GM13976 (cell line): ENCODE measurements at regions not wholly inside any gene's neighbourhood (a gene's known extent, or its start where the extent isn't known, plus 50 kb on each side); places are given as distances from the start of the nearest gene placed in this dataset.

Experiments
- DNase-seq: peaks from one replicate; pipeline ENCODE4 v3.0.0; 2012; ENCODE audit warnings: low spot score
- in situ Hi-C: fragments of 300-500 bp; cut with MboI; formaldehyde crosslinking; loops from one replicate; pipeline ENCODE4 v1.12.0; 2022; ENCODE audit warnings: low sequenced_read_pairs, mixed read lengths, inconsistent platforms; ENCODE audit not compliant: unreplicated experiment
- TF ChIP-seq, protein P1 (sequence below): IDR thresholded peaks from 2 replicates; pipeline ENCODE4 v1.5.1; 2012; ENCODE audit warnings: borderline replicate concordance, mild to moderate bottlenecking; ENCODE audit not compliant: insufficient read depth; ENCODE audit errors: extremely low read depth, missing control alignments, control extremely low read depth

GRCh38 chr7:155138204-155138603, 68.1 kb downstream of the HTR5A start:
- no peak for DNase-seq

DNA sequence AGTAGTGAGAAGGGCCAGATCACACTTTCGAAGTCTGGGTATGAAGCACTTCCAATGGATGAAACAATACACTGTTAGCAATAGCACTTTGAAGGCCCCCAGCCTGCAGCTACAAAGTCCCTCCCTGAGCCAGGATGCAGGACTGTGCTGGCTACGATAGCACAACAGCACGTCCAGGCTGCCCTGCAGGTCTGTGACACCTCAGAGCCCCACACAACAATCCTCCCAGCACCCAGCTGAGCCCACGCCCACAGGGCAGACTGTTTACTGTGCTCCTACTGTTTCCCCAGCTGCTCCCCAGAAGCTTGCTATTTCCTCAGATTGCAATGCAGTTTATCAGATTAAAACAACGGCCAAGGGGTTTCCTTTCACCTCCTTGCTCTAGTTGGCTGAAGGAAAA, 71.4 kb downstream of the HTR5A start:
- no peak for DNase-seq
- in situ Hi-C loops: no loop called here

More at GRCh38 chr7:155138204-155138603, 68.1 kb downstream of the HTR5A start:
- TF ChIP-seq, protein P1, sequence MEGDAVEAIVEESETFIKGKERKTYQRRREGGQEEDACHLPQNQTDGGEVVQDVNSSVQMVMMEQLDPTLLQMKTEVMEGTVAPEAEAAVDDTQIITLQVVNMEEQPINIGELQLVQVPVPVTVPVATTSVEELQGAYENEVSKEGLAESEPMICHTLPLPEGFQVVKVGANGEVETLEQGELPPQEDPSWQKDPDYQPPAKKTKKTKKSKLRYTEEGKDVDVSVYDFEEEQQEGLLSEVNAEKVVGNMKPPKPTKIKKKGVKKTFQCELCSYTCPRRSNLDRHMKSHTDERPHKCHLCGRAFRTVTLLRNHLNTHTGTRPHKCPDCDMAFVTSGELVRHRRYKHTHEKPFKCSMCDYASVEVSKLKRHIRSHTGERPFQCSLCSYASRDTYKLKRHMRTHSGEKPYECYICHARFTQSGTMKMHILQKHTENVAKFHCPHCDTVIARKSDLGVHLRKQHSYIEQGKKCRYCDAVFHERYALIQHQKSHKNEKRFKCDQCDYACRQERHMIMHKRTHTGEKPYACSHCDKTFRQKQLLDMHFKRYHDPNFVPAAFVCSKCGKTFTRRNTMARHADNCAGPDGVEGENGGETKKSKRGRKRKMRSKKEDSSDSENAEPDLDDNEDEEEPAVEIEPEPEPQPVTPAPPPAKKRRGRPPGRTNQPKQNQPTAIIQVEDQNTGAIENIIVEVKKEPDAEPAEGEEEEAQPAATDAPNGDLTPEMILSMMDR: no peak
- in situ Hi-C loops: no loop called here

GRCh38 chr7:155143381-155143780, 73.3 kb downstream of the HTR5A start:
- in situ Hi-C loops: no loop called here
- TF ChIP-seq, protein P1: no peak
- DNase-seq: no peak

More for the DNA sequence above, 71.4 kb downstream of the HTR5A start:
- TF ChIP-seq, protein P1: no peak

DNA sequence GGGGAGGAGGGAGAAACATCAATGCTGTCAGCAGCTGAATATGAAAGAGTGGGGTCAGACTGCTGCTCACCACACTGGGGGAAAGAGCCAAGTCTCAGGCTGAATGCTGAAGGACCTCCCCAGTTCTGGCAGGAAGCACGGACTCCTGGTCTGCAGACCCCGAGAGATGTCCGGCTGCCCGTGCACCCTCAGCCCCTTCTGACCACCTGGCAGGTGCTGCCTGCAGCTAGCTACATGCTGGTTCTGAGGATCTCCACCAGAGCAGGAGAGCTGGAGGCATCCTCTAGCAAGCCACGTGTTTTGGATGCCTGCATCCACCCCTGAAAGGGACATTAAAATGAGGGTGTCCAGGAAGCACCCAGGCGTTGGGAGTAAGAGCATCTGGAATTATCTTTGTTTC, 74.2 kb downstream of the HTR5A start:
- DNase-seq: no peak
- TF ChIP-seq, protein P1: no peak
- in situ Hi-C loops: no loop called here

DNA sequence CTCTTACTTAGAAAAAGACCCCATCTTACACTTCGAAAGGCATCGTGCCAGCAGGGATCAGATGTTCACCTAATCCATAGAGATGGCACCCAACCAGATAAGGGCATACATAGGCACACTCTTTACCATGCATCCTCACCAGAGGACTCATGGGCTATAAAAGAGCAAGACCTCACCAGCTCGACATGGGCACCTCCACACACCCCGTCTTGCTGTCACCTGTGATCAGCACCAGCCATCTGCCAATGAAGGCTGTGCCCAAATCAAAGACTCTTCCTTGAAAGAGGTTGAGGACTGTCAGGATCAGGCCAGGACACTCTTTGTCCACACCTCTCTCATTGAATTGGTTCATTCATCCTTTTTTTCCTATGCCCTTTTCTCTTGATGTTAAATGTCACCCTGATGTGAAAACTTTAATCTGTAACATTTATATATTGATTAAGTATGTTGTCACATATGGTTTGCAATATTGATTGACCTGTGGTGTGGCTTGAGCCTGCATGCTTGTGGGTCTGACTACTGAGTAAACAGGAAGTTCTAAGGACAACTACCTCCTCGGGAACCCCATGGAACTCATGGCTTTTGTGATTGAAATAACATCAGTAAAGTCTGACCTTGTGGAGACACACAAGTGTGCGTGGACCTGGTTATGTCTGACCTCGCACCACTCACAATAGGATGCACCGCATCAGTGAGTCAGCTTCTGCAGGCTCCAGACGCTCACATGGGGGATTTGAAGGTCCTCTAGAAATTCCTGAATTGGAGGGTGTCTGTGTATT, 75.5 kb downstream of the HTR5A start:
- DNase-seq: no peak
- in situ Hi-C loops: no loop called here
- TF ChIP-seq, protein P1: no peak

DNA sequence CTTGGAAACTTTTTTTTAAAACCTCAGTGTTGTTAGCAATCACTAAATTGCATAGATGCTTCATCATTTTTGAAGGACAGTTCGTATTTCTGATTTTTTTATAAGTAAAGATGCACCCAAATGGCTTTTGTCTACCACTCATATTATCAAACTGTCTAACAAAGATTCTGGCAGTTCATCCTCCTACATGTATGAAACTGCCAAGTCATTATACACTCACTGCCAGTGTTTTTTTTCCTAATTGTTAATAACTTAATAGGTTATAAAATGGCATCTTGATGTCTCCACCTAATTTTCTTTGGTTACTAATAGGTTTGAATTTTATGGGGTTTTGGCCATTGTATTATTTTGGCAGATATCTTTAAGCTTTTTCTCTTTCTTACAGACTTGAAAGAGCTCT, 77.0 kb downstream of the HTR5A start:
- DNase-seq: no peak
- in situ Hi-C loops: no loop called here
- TF ChIP-seq, protein P1: no peak

DNA sequence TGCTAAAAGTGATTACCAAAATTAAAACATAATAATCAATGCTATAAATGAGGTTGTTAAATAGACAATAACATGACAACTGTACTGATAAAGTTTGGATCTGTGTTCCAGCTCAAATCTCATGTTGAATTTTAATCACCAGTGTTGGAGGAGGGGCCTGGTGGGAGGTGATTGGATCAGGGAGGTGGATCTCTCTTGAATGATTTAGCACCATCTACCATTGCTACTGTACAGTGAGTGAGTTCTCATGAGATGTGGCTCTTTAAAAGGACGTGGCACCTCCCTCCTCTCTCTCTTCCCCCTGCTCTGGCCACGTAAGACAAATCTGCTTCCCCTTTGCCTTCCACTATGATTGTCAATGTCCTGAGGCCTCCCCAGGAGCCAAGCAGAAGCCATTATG, 77.5 kb downstream of the HTR5A start:
- no peak for DNase-seq
- TF ChIP-seq, protein P1: no peak
- in situ Hi-C loops: no loop called here
